ENCODE measurements at regions not wholly inside any gene's neighbourhood (a gene's known extent, or its start where the extent isn't known, plus 50 kb on each side); places are given as distances from the start of the nearest gene placed in this dataset.
"Not testable (repeated sequence)": the region's sequence is repeated elsewhere in the genome, so short reads cannot be mapped to it uniquely, and the experiment has no call there.

- 100% methylated on average over 1 of the region's 3 CpGs for WGBS (ENCODE audit: insufficient coverage)
- CTCF ChIA-PET, H3K27ac Mint-ChIP-seq: not testable (repeated sequence)
Measured at GRCh38 chr9:78699217-78699616, 402.3 kb downstream of the PSAT1 start.

GRCh38 chr9:78704153-78704552, 407.2 kb downstream of the PSAT1 start:
- H3K36me3 Mint-ChIP-seq; H3K27ac ChIP-seq (ENCODE audit: low read length): not testable (repeated sequence)

More at GRCh38 chr9:78699217-78699616, 402.3 kb downstream of the PSAT1 start:
- POLR2A ChIA-PET; H3K4me3 Mint-ChIP-seq; H3K27ac ChIP-seq (ENCODE audit: low read length); H3K4me1 Mint-ChIP-seq; ATAC-seq (replicated peaks in 1 of 4); DNase-seq; H3K36me3 ChIP-seq (ENCODE audit: control insufficient read depth in 2 of 2, extremely low read depth in 1 of 2, insufficient read depth in 1 of 2, low read length in 1 of 2); H3K27me3 Mint-ChIP-seq; H3K27me3 ChIP-seq (replicated peaks in 1 of 2; ENCODE audit: control insufficient read depth in 2 of 2, extremely low read depth in 1 of 2, insufficient read depth in 2 of 2, low read length in 1 of 2); H3K9me3 ChIP-seq; H3K4me1 ChIP-seq (ENCODE audit: control insufficient read depth in 1 of 2, extremely low read depth in 1 of 2, insufficient read depth in 2 of 2, low read length in 2 of 2); H3K4me3 ChIP-seq (ENCODE audit: control insufficient read depth in 1 of 2, extremely low read depth in 1 of 2, low read length in 1 of 2); H3K36me3 Mint-ChIP-seq: not testable (repeated sequence)
- H3K9me3 Mint-ChIP-seq = peaks cover 0 to 17% (median 4%) of the 10 kb centered on the region in 3 donors

GRCh38 chr9:78707080-78707479, 410.2 kb downstream of the PSAT1 start:
- ATAC-seq (replicated peaks in 1 of 4) (no peak), DNase-seq (no peak)
- H3K9me3 Mint-ChIP-seq = peaks cover 2 to 9% (median 4%) of the 10 kb centered on the region in 3 donors
- H3K27ac ChIP-seq (ENCODE audit: low read length) = no peak overlapping the region
- no peak overlapping the region for H3K4me3 ChIP-seq (ENCODE audit: control insufficient read depth in 1 of 2, extremely low read depth in 1 of 2, low read length in 1 of 2)
- CTCF ChIA-PET = no interaction called here
- no peak overlapping the region for H3K27ac Mint-ChIP-seq
- no peaks in the 10 kb centered on the region for H3K27me3 ChIP-seq (replicated peaks in 1 of 2; ENCODE audit: control insufficient read depth in 2 of 2, extremely low read depth in 1 of 2, insufficient read depth in 2 of 2, low read length in 1 of 2)
- POLR2A ChIA-PET = no interaction called here
- H3K4me1 ChIP-seq (ENCODE audit: control insufficient read depth in 1 of 2, extremely low read depth in 1 of 2, insufficient read depth in 2 of 2, low read length in 2 of 2) = no peaks in the 10 kb centered on the region
- H3K27me3 Mint-ChIP-seq = no peaks in the 10 kb centered on the region
- H3K4me1 Mint-ChIP-seq = no peaks in the 10 kb centered on the region
- H3K36me3 ChIP-seq (ENCODE audit: control insufficient read depth in 2 of 2, extremely low read depth in 1 of 2, insufficient read depth in 1 of 2, low read length in 1 of 2) = no peaks in the 10 kb centered on the region
- H3K36me3 Mint-ChIP-seq = no peaks in the 10 kb centered on the region
- H3K4me3 Mint-ChIP-seq = no peak overlapping the region
- H3K9me3 ChIP-seq = no peaks in the 10 kb centered on the region
- WGBS (ENCODE audit: insufficient coverage) = no CpG with 5 or more reads among the region's 3 CpGs

More at GRCh38 chr9:78704153-78704552, 407.2 kb downstream of the PSAT1 start:
- DNase-seq; H3K4me1 Mint-ChIP-seq; H3K4me3 Mint-ChIP-seq; POLR2A ChIA-PET; H3K9me3 ChIP-seq; H3K27ac Mint-ChIP-seq; H3K4me1 ChIP-seq (ENCODE audit: control insufficient read depth in 1 of 2, extremely low read depth in 1 of 2, insufficient read depth in 2 of 2, low read length in 2 of 2); H3K36me3 ChIP-seq (ENCODE audit: control insufficient read depth in 2 of 2, extremely low read depth in 1 of 2, insufficient read depth in 1 of 2, low read length in 1 of 2); H3K27me3 Mint-ChIP-seq; H3K4me3 ChIP-seq (ENCODE audit: control insufficient read depth in 1 of 2, extremely low read depth in 1 of 2, low read length in 1 of 2); ATAC-seq (replicated peaks in 1 of 4); CTCF ChIA-PET; H3K27me3 ChIP-seq (replicated peaks in 1 of 2; ENCODE audit: control insufficient read depth in 2 of 2, extremely low read depth in 1 of 2, insufficient read depth in 2 of 2, low read length in 1 of 2): not testable (repeated sequence)
- WGBS (ENCODE audit: insufficient coverage) = 67% methylated on average over 2 of the region's 4 CpGs
- peaks cover 2 to 17% (median 9%) of the 10 kb centered on the region in 3 donors for H3K9me3 Mint-ChIP-seq

GRCh38 chr9:78707481-78707991, 410.6 kb downstream of the PSAT1 start:
- Mint-ChIP-seq H3K27me3 (peaks cover 0 to 3% of the 10 kb centered on the region in 2 donors), H3K27ac (no peak overlapping the region), H3K9me3 (peaks cover 2 to 9% (median 4%) of the 10 kb centered on the region in 3 donors), H3K4me3 (no peak overlapping the region), H3K36me3 (no peaks in the 10 kb centered on the region), H3K4me1 (no peaks in the 10 kb centered on the region)
- DNase-seq (no peak), ATAC-seq (replicated peaks in 1 of 4) (no peak)
- ChIA-PET CTCF (no interaction called here), POLR2A (no interaction called here)
- H3K36me3 ChIP-seq (ENCODE audit: control insufficient read depth in 2 of 2, extremely low read depth in 1 of 2, insufficient read depth in 1 of 2, low read length in 1 of 2) = no peaks in the 10 kb centered on the region
- H3K9me3 ChIP-seq = no peaks in the 10 kb centered on the region
- H3K4me3 ChIP-seq (ENCODE audit: control insufficient read depth in 1 of 2, extremely low read depth in 1 of 2, low read length in 1 of 2) = no peak overlapping the region
- no peaks in the 10 kb centered on the region for H3K4me1 ChIP-seq (ENCODE audit: control insufficient read depth in 1 of 2, extremely low read depth in 1 of 2, insufficient read depth in 2 of 2, low read length in 2 of 2)
- no CpG with 5 or more reads among the region's 1 CpG for WGBS (ENCODE audit: insufficient coverage)
- no peaks in the 10 kb centered on the region for H3K27me3 ChIP-seq (replicated peaks in 1 of 2; ENCODE audit: control insufficient read depth in 2 of 2, extremely low read depth in 1 of 2, insufficient read depth in 2 of 2, low read length in 1 of 2)
- H3K27ac ChIP-seq (ENCODE audit: low read length) = no peak overlapping the region

GRCh38 chr9:78712903-78713613, 416.1 kb downstream of the PSAT1 start:
- H3K9me3 ChIP-seq = no peaks in the 10 kb centered on the region
- no peak for DNase-seq
- POLR2A ChIA-PET = no interaction called here
- H3K36me3 ChIP-seq (ENCODE audit: control insufficient read depth in 2 of 2, extremely low read depth in 1 of 2, insufficient read depth in 1 of 2, low read length in 1 of 2) = no peaks in the 10 kb centered on the region
- no peaks in the 10 kb centered on the region for H3K4me1 Mint-ChIP-seq
- no peaks in the 10 kb centered on the region for H3K27me3 ChIP-seq (replicated peaks in 1 of 2; ENCODE audit: control insufficient read depth in 2 of 2, extremely low read depth in 1 of 2, insufficient read depth in 2 of 2, low read length in 1 of 2)
- peaks cover 0 to 4% (median 2%) of the 10 kb centered on the region in 3 donors for H3K9me3 Mint-ChIP-seq
- H3K4me3 Mint-ChIP-seq = no peak overlapping the region
- no peaks in the 10 kb centered on the region for H3K4me1 ChIP-seq (ENCODE audit: control insufficient read depth in 1 of 2, extremely low read depth in 1 of 2, insufficient read depth in 2 of 2, low read length in 2 of 2)
- ATAC-seq (replicated peaks in 1 of 4) = no peak
- H3K36me3 Mint-ChIP-seq = no peaks in the 10 kb centered on the region
- no peak overlapping the region for H3K4me3 ChIP-seq (ENCODE audit: control insufficient read depth in 1 of 2, extremely low read depth in 1 of 2, low read length in 1 of 2)
- no peak overlapping the region for H3K27ac Mint-ChIP-seq
- no peak overlapping the region for H3K27ac ChIP-seq (ENCODE audit: low read length)
- CTCF ChIA-PET = no interaction called here
- WGBS (ENCODE audit: insufficient coverage) = no CpG with 5 or more reads among the region's 4 CpGs
- peaks cover 0 to 4% of the 10 kb centered on the region in 2 donors for H3K27me3 Mint-ChIP-seq

- WGBS (ENCODE audit: insufficient coverage) = 27% methylated on average over 3 of the region's 5 CpGs
- Histone ChIP-seq H3K36me3 (ENCODE audit: control insufficient read depth in 2 of 2, extremely low read depth in 1 of 2, insufficient read depth in 1 of 2, low read length in 1 of 2) (no peaks in the 10 kb centered on the region), H3K4me1 (ENCODE audit: control insufficient read depth in 1 of 2, extremely low read depth in 1 of 2, insufficient read depth in 2 of 2, low read length in 2 of 2) (no peaks in the 10 kb centered on the region), H3K27ac (ENCODE audit: low read length) (no peak overlapping the region), H3K9me3 (no peaks in the 10 kb centered on the region), H3K27me3 (replicated peaks in 1 of 2; ENCODE audit: control insufficient read depth in 2 of 2, extremely low read depth in 1 of 2, insufficient read depth in 2 of 2, low read length in 1 of 2) (no peaks in the 10 kb centered on the region), H3K4me3 (ENCODE audit: control insufficient read depth in 1 of 2, extremely low read depth in 1 of 2, low read length in 1 of 2) (no peak overlapping the region)
- Mint-ChIP-seq H3K36me3 (no peaks in the 10 kb centered on the region), H3K27ac (no peak overlapping the region), H3K4me3 (no peak overlapping the region), H3K27me3 (peaks cover 0 to 4% of the 10 kb centered on the region in 2 donors), H3K9me3 (no peaks in the 10 kb centered on the region), H3K4me1 (no peaks in the 10 kb centered on the region)
- ChIA-PET CTCF (no interaction called here), POLR2A (no interaction called here)
- DNase-seq (no peak), ATAC-seq (replicated peaks in 1 of 4) (no peak)
Measured at GRCh38 chr9:78713614-78714405, 416.9 kb downstream of the PSAT1 start.

Measured in T-cell (primary cell).